Hematopoietic multipotent progenitor cell (in vitro differentiated cells): ENCODE measurements at regions not wholly inside any gene's neighbourhood (a gene's known extent, or its start where the extent isn't known, plus 50 kb on each side); places are given as distances from the start of the nearest gene placed in this dataset.
"Not testable (repeated sequence)": the region's sequence is repeated elsewhere in the genome, so short reads cannot be mapped to it uniquely, and the experiment has no call there.

Experiments used
- DNase-seq, 3 donors: peaks; one replicate each; pipeline ENCODE4 v3.0.0-alpha.2; 2011 to 2015; ENCODE audit warnings: low read depth in 2 of 3, low spot score in 2 of 3

GRCh38 chr12:131529196-131530040 is 181.5 kb upstream of the SFSWAP start:
- DNase-seq, result no peak

GRCh38 chr12:131530041-131530332 is 180.9 kb upstream of the SFSWAP start:
- DNase-seq, result no peak

- peak in 1 of 3 donors; percentile 58 for DNase-seq
These were observed 180.5 kb upstream of the SFSWAP start for GRCh38 chr12:131530422-131530821.

- no peak for DNase-seq
These were observed 177.8 kb upstream of the SFSWAP start for GRCh38 chr12:131533139-131533538.

- DNase-seq, result no peak
These were observed 175.1 kb upstream of the SFSWAP start for GRCh38 chr12:131535779-131536178.

- DNase-seq, result peak in 1 of 3 donors; percentile 7
These were observed 174.6 kb upstream of the SFSWAP start for GRCh38 chr12:131536337-131536736.

GRCh38 chr12:131536766-131537165 is 174.1 kb upstream of the SFSWAP start:
- DNase-seq, result no peak

GRCh38 chr12:131537267-131537958 is 173.5 kb upstream of the SFSWAP start:
- DNase-seq, result peak in 1 of 3 donors; percentile 12

- no peak for DNase-seq
These were observed 171.5 kb upstream of the SFSWAP start for GRCh38 chr12:131539381-131539780.

- DNase-seq, result no peak
These were observed 170.7 kb upstream of the SFSWAP start for GRCh38 chr12:131540138-131540623.

- not testable (repeated sequence) for DNase-seq
These were observed 169.4 kb upstream of the SFSWAP start for GRCh38 chr12:131541512-131541911.

GRCh38 chr12:131542351-131542750 is 168.5 kb upstream of the SFSWAP start:
- no peak for DNase-seq

- no peak for DNase-seq
These were observed 167.8 kb upstream of the SFSWAP start for GRCh38 chr12:131543040-131543439.

GRCh38 chr12:131547555-131547954 is 163.3 kb upstream of the SFSWAP start:
- no peak for DNase-seq

- DNase-seq, result peak in 1 of 3 donors; percentile 35
These were observed 160.8 kb upstream of the SFSWAP start for GRCh38 chr12:131550121-131550520.

- no peak for DNase-seq
These were observed 159.0 kb upstream of the SFSWAP start for GRCh38 chr12:131551675-131552491.

GRCh38 chr12:131552492-131552863 is 158.4 kb upstream of the SFSWAP start:
- DNase-seq, result no peak

- no peak for DNase-seq
These were observed 157.7 kb upstream of the SFSWAP start for GRCh38 chr12:131553096-131553777.

- DNase-seq, result no peak
These were observed 155.6 kb upstream of the SFSWAP start for GRCh38 chr12:131555197-131555846.

GRCh38 chr12:131555866-131556265 is 155.0 kb upstream of the SFSWAP start:
- no peak for DNase-seq
